Liver (tissue), 3 donors: ENCODE measurements at regions not wholly inside any gene's neighbourhood (a gene's known extent, or its start where the extent isn't known, plus 50 kb on each side); places are given as distances from the start of the nearest gene placed in this dataset.

Source experiments
- EGR1 ChIP-seq, 2 donors: IDR thresholded peaks; 2 replicates each; pipeline ENCODE4 v1.6.1; 2016 to 2018; ENCODE audit warnings: antibody characterized with exemption in 2 of 2, low read depth in 2 of 2
- FOXA1 ChIP-seq: IDR thresholded peaks from 2 replicates; pipeline ENCODE4 v1.6.1; 2016; ENCODE audit warnings: antibody characterized with exemption
- GABPA ChIP-seq, 2 donors: IDR thresholded peaks in 1 of 2; conservative IDR thresholded peaks in 1 of 2; 2 replicates each; pipeline ENCODE4 v1.6.1; 2016; ENCODE audit warnings: antibody characterized with exemption in 2 of 2, mild to moderate bottlenecking in 1 of 2, moderate library complexity in 1 of 2
- JUND ChIP-seq, 2 donors: IDR thresholded peaks; 2 replicates each; pipeline ENCODE4 v1.6.1; 2016; ENCODE audit warnings: antibody characterized with exemption in 2 of 2
- RAD21 ChIP-seq, 2 donors: IDR thresholded peaks; 2 replicates each; pipeline ENCODE4 v1.6.1; 2016; ENCODE audit warnings: antibody characterized with exemption in 2 of 2, mild to moderate bottlenecking in 2 of 2
- RXRA ChIP-seq, 2 donors: IDR thresholded peaks; 2 replicates each; pipeline ENCODE4 v1.6.1; 2017 to 2018; ENCODE audit warnings: antibody characterized with exemption in 2 of 2, mild to moderate bottlenecking in 1 of 2
- SP1 ChIP-seq: IDR thresholded peaks from 2 replicates; pipeline ENCODE4 v1.6.1; 2018; ENCODE audit warnings: antibody characterized with exemption, mild to moderate bottlenecking
- TAF1 ChIP-seq: conservative IDR thresholded peaks from 2 replicates; pipeline ENCODE4 v1.6.1; 2016; ENCODE audit warnings: antibody characterized with exemption, mild to moderate bottlenecking
- TF ChIP-seq, protein P1 (sequence below): fragments of 150-350 bp; IDR thresholded peaks from 2 replicates; pipeline ENCODE4 v1.5.1; 2017; ENCODE audit warnings: improper control_type of control experiment, low read depth, low read length; ENCODE audit not compliant: missing input control
- TF ChIP-seq, protein P2 (sequence below): IDR thresholded peaks from 2 replicates; pipeline ENCODE4 v1.6.1; 2016; ENCODE audit warnings: antibody characterized with exemption, mild to moderate bottlenecking
- TF ChIP-seq, protein P3 (sequence below): IDR thresholded peaks from 2 replicates; pipeline ENCODE4 v1.6.1; 2016; ENCODE audit warnings: antibody characterized with exemption
- TF ChIP-seq, protein P4 (sequence below): IDR thresholded peaks from 2 replicates; pipeline ENCODE4 v1.6.1; 2016; ENCODE audit warnings: antibody characterized with exemption
- donor health status: healthy.
- donor health status: healthy.

DNA sequence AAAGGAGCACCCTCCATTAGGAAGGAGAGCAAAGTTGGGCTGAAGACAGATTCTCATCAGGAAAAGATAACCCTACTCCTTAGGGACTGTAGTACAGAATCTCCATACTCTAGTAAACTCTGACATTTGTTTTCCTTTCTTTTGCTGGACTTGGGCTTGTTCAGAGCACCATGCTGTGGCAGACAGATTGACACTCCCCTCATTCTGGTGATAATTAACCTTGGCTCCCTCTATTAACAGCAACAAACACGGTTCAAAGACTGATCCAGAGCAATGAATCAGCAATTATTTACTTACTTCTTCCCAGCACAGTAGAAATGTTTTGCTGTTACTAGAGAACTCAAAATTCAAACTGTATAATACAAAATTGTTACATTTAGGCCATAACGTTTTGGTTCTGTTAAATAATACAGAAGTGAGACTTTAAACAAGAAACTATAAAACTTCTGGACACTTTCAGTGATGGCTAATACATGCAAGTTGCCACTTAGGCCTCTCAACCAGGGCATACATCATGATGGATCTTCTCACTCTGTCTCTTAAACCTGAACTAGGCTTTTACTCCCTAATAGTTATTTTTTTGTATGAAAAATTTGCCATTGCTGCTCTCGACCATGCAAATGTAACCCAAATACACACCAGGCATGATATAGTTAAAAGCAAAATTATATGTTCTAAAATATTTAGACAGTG, 639.0 kb downstream of the IPMK start:
- TF ChIP-seq, protein P1, sequence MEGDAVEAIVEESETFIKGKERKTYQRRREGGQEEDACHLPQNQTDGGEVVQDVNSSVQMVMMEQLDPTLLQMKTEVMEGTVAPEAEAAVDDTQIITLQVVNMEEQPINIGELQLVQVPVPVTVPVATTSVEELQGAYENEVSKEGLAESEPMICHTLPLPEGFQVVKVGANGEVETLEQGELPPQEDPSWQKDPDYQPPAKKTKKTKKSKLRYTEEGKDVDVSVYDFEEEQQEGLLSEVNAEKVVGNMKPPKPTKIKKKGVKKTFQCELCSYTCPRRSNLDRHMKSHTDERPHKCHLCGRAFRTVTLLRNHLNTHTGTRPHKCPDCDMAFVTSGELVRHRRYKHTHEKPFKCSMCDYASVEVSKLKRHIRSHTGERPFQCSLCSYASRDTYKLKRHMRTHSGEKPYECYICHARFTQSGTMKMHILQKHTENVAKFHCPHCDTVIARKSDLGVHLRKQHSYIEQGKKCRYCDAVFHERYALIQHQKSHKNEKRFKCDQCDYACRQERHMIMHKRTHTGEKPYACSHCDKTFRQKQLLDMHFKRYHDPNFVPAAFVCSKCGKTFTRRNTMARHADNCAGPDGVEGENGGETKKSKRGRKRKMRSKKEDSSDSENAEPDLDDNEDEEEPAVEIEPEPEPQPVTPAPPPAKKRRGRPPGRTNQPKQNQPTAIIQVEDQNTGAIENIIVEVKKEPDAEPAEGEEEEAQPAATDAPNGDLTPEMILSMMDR = no peak
- TF ChIP-seq, protein P2, sequence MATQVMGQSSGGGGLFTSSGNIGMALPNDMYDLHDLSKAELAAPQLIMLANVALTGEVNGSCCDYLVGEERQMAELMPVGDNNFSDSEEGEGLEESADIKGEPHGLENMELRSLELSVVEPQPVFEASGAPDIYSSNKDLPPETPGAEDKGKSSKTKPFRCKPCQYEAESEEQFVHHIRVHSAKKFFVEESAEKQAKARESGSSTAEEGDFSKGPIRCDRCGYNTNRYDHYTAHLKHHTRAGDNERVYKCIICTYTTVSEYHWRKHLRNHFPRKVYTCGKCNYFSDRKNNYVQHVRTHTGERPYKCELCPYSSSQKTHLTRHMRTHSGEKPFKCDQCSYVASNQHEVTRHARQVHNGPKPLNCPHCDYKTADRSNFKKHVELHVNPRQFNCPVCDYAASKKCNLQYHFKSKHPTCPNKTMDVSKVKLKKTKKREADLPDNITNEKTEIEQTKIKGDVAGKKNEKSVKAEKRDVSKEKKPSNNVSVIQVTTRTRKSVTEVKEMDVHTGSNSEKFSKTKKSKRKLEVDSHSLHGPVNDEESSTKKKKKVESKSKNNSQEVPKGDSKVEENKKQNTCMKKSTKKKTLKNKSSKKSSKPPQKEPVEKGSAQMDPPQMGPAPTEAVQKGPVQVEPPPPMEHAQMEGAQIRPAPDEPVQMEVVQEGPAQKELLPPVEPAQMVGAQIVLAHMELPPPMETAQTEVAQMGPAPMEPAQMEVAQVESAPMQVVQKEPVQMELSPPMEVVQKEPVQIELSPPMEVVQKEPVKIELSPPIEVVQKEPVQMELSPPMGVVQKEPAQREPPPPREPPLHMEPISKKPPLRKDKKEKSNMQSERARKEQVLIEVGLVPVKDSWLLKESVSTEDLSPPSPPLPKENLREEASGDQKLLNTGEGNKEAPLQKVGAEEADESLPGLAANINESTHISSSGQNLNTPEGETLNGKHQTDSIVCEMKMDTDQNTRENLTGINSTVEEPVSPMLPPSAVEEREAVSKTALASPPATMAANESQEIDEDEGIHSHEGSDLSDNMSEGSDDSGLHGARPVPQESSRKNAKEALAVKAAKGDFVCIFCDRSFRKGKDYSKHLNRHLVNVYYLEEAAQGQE = peak; percentile 61
- TF ChIP-seq RAD21 (IDR thresholded peaks at IDR 0.05) (peak in 1 of 2 donors; percentile 31), EGR1 (IDR thresholded peaks at IDR 0.05; ENCODE audit: low read depth in 2 of 2) (no peak), SP1 (peak; percentile 77), JUND (IDR thresholded peaks at IDR 0.05) (peak in 1 of 2 donors; percentile 82), GABPA (IDR thresholded peaks at IDR 0.05 in 1 of 2, conservative IDR thresholded peaks at IDR 0.05 in 1 of 2) (no peak), FOXA1 (no peak), TAF1 (no peak), RXRA (IDR thresholded peaks at IDR 0.05) (peak in 1 of 2 donors; percentile 70)
- TF ChIP-seq, protein P3, sequence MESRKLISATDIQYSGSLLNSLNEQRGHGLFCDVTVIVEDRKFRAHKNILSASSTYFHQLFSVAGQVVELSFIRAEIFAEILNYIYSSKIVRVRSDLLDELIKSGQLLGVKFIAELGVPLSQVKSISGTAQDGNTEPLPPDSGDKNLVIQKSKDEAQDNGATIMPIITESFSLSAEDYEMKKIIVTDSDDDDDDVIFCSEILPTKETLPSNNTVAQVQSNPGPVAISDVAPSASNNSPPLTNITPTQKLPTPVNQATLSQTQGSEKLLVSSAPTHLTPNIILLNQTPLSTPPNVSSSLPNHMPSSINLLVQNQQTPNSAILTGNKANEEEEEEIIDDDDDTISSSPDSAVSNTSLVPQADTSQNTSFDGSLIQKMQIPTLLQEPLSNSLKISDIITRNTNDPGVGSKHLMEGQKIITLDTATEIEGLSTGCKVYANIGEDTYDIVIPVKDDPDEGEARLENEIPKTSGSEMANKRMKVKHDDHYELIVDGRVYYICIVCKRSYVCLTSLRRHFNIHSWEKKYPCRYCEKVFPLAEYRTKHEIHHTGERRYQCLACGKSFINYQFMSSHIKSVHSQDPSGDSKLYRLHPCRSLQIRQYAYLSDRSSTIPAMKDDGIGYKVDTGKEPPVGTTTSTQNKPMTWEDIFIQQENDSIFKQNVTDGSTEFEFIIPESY = peak; percentile 40
- TF ChIP-seq, protein P4, sequence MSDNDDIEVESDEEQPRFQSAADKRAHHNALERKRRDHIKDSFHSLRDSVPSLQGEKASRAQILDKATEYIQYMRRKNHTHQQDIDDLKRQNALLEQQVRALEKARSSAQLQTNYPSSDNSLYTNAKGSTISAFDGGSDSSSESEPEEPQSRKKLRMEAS = peak; percentile 61
